ENCODE measurements at regions not wholly inside any gene's neighbourhood (a gene's known extent, or its start where the extent isn't known, plus 50 kb on each side); places are given as distances from the start of the nearest gene placed in this dataset.

DNA sequence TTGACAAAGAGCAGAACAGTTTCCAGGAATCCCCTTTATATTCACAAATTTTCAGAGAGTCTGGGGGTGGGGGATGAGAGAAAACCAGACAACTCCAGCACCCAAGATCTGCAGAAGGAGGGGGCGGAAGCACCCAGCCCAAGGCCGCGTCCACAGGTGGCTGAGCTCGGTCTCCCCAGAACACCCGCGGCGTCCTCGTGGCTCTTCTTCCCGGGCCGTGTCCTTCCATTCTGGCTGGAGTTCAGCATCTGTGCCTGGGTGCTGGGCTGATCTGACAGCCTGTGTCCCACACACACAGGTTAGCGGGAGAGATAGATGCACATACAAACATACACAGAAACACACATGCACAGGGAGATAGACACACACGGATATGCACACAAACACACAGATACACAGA is 455.8 kb upstream of the SALL3 start:
- TF ChIP-seq ZC3H10 (CRISPR knock-in tag; IDR thresholded peaks at IDR 0.05) = no peak
- TF ChIP-seq RARB (CRISPR knock-in tag; IDR thresholded peaks at IDR 0.05) = no peak
